Activated CD8-positive, alpha-beta T cell treated with anti-CD3 and anti-CD28 coated beads for 36 hours (primary cell): ENCODE measurements at regions not wholly inside any gene's neighbourhood (a gene's known extent, or its start where the extent isn't known, plus 50 kb on each side); places are given as distances from the start of the nearest gene placed in this dataset.

Experiments used
- ATAC-seq: fragments of 200-7000 bp; cut with Tn5 transposase; one replicate; pipeline ENCODE4 v1.10.0; 2021; ENCODE audit warnings: mild to moderate bottlenecking, moderate library complexity
- CTCF ChIA-PET: fragments of 350-600 bp; sonication (Branson Sonifier 250); formaldehyde crosslinking; loops from one replicate; lab custom pipeline; 2021; ENCODE audit warnings: antibody characterized with exemption; lab: Charles Lee
- POLR2A ChIA-PET: fragments of 350-600 bp; sonication (Branson Sonifier 250); formaldehyde crosslinking; loops from one replicate; lab custom pipeline; 2021; ENCODE audit warnings: antibody characterized with exemption; lab: Charles Lee
- DNase-seq: peaks from one replicate; pipeline ENCODE4 v3.0.0-alpha.2; 2020
- H3K27ac Mint-ChIP-seq: one replicate; pipeline ENCODE4 v1.8.0; 2021; ENCODE audit warnings: mild to moderate bottlenecking, mixed read lengths
- H3K27me3 Mint-ChIP-seq: one replicate; pipeline ENCODE4 v1.8.0; 2021; ENCODE audit warnings: mixed read lengths
- H3K36me3 Mint-ChIP-seq: one replicate; pipeline ENCODE4 v1.8.0; 2021; ENCODE audit warnings: low read depth, mixed read lengths
- H3K4me1 Mint-ChIP-seq: one replicate; pipeline ENCODE4 v1.8.0; 2021; ENCODE audit warnings: low read depth, mixed read lengths
- H3K4me3 Mint-ChIP-seq: one replicate; pipeline ENCODE4 v1.8.0; 2021; ENCODE audit warnings: mild to moderate bottlenecking, moderate library complexity, mixed read lengths
- H3K9me3 Mint-ChIP-seq: one replicate; pipeline ENCODE4 v1.8.0; 2021; ENCODE audit warnings: mixed read lengths
- intact Hi-C: fragments of 100-400 bp; cut with micrococcal nuclease; formaldehyde crosslinking; loops from one replicate; pipeline ENCODE4 v1.10.0; 2022
- TF ChIP-seq, protein P1 (sequence below): fragments of 200-600 bp; IDR thresholded peaks from one replicate; pipeline ENCODE4 v1.8.0; 2022; ENCODE audit warnings: antibody characterized with exemption, mild to moderate bottlenecking

DNA sequence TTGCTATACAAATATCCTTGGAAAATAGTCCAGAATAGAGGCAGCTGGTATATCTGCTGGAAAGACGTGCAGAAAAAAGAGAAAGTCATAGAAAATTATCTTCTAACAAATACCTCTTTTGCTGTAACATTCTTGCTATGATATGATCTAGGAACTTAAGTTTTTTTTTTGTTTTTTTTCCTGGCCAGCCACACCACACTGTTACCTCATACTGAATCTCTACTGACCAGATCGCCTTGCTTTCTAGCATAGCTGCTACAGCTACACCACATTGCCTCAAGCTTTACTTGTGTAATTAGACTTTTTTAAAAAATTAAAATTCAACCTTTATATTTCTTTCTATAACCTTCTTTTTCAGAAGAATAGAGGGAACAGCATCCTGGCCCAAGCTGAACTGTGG is 142.2 kb upstream of the PRLR start:
- POLR2A ChIA-PET = no interaction called here
- Mint-ChIP-seq H3K36me3 (no peaks in the 10 kb centered on the region), H3K4me3 (no peak overlapping the region), H3K27me3 (peaks cover 5% of the 10 kb centered on the region), H3K9me3 (no peaks in the 10 kb centered on the region), H3K4me1 (no peaks in the 10 kb centered on the region), H3K27ac (no peak overlapping the region)
- no peak for ATAC-seq
- CTCF ChIA-PET = interaction anchor here (0.6 kb wide), 1 partner anchor 559 kb away, joined by 3 read pairs; no protein-coding TSS in a partner anchor
- TF ChIP-seq, protein P1, sequence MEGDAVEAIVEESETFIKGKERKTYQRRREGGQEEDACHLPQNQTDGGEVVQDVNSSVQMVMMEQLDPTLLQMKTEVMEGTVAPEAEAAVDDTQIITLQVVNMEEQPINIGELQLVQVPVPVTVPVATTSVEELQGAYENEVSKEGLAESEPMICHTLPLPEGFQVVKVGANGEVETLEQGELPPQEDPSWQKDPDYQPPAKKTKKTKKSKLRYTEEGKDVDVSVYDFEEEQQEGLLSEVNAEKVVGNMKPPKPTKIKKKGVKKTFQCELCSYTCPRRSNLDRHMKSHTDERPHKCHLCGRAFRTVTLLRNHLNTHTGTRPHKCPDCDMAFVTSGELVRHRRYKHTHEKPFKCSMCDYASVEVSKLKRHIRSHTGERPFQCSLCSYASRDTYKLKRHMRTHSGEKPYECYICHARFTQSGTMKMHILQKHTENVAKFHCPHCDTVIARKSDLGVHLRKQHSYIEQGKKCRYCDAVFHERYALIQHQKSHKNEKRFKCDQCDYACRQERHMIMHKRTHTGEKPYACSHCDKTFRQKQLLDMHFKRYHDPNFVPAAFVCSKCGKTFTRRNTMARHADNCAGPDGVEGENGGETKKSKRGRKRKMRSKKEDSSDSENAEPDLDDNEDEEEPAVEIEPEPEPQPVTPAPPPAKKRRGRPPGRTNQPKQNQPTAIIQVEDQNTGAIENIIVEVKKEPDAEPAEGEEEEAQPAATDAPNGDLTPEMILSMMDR = no peak
- no peak for DNase-seq
- intact Hi-C loops = no loop called here

DNA sequence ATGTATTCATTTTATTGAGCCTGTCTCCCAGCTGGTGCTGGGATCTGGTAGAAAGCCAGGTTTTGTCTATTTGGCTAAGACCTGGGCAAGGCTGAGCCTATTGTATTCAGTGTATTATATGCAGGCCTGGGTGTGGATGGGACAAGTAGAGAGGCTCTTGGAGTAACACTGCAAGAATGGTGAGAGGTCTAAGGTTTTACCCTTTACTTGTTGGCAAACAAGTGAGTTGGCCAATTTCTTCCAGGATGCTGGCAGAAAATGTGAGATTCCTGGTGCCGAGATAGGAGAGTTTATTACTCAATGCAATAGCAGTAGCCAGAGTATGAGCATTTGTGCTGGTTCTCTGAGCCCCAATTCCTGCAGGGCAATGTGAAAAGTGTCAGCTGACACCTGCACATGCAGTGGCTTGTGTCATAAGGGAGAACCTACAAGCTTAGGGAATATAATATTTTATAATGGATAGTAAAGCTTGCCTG is 141.7 kb upstream of the PRLR start:
- Mint-ChIP-seq H3K36me3 (no peaks in the 10 kb centered on the region), H3K27me3 (peaks cover 5% of the 10 kb centered on the region), H3K4me1 (no peaks in the 10 kb centered on the region), H3K9me3 (no peaks in the 10 kb centered on the region), H3K27ac (no peak overlapping the region), H3K4me3 (no peak overlapping the region)
- ChIA-PET CTCF (interaction anchor here (0.6 kb wide), 1 partner anchor 559 kb away, joined by 3 read pairs; no protein-coding TSS in a partner anchor), POLR2A (interaction anchor here (0.6 kb wide), 1 partner anchor 15 kb away, joined by 3 read pairs; no protein-coding TSS in a partner anchor)
- intact Hi-C loops = no loop called here
- ATAC-seq = no peak
- no peak for DNase-seq
- TF ChIP-seq, protein P1 = no peak

DNA sequence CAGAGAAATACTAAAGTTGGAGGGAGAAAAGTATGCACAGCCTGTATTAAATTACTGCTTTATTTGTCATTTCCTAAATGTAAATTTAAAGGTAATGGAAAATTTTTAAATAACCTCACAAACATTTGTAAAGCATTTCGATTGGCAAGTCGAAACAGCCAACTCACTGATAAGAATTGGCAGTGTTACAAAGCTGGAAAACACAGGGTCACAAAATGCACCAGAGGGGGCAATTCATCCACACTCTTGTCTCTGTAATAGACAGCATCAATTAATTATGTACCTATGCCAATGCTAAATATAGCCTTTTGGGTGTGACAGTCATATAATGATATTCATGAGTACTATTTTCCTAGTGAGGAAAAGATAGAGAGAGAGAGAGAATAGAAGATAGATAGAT is 140.6 kb upstream of the PRLR start:
- ChIA-PET CTCF (no interaction called here), POLR2A (no interaction called here)
- Mint-ChIP-seq H3K27me3 (peaks cover 6% of the 10 kb centered on the region), H3K4me1 (no peaks in the 10 kb centered on the region), H3K9me3 (no peaks in the 10 kb centered on the region), H3K27ac (no peak overlapping the region), H3K36me3 (no peaks in the 10 kb centered on the region), H3K4me3 (no peak overlapping the region)
- TF ChIP-seq, protein P1 = no peak
- DNase-seq (no peak), ATAC-seq (no peak)
- intact Hi-C loops = no loop called here

DNA sequence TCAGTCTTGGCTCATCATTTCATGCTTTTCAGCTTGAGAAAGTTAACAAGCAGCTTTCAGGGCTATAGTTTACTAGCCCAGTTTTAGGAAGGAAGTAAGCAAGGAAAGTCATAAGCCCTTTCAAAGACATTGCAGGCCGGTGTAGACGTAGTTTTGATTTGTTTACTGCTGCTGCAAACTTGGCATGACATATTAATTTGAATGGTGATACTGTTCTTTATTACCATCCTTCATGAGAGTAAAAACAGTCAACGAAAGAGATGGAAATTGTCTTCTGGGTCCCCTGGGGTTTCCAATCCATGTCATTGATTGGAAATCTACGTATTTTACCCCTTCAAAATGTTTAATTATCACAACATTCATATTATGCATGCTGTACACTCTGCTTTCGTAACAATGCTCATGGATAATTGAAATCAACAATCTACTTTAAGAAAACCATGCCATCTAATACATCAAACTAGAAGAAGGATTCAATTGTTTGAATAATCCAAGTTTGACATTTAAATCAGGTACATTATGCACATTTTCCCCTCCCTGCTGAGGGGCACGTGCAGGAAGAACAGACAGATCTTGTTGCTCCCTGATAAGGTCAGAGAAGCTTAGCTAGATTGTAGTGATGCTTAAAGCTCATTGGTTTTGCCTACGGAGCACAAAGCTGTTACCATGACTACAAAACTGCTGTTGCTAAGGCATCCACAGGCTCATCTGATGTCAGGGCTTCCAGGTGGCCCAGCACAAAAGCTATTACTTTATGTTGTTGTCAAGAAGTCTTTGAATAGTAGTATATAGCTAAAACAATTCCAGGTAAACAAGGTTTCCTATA is 139.9 kb upstream of the PRLR start:
- ATAC-seq (no peak), DNase-seq (no peak)
- peaks cover 6% of the 10 kb centered on the region for H3K27me3 Mint-ChIP-seq
- no peak overlapping the region for H3K4me3 Mint-ChIP-seq
- no peaks in the 10 kb centered on the region for H3K4me1 Mint-ChIP-seq
- H3K9me3 Mint-ChIP-seq = no peaks in the 10 kb centered on the region
- H3K27ac Mint-ChIP-seq = no peak overlapping the region
- ChIA-PET POLR2A (no interaction called here), CTCF (no interaction called here)
- TF ChIP-seq, protein P1 = no peak
- intact Hi-C loops = no loop called here
- no peaks in the 10 kb centered on the region for H3K36me3 Mint-ChIP-seq

DNA sequence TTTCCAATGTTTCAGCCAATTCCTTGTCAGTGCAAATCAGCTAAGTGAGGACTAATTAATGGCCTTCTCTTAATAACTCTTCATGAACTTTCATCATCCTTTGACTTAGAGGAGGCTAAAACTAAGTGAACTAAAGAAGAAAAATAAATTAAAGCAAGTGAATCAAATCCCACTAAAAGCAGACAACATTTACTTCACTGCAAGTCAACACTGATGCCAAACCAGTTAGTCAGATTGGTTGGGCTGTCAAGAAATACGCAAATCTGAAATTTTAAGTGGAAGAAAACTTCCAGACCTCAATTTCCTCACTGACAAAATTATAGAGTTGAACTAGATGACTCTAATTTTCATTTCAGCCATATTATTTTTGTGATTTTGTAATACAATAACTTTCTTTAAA is 137.2 kb upstream of the PRLR start:
- Mint-ChIP-seq H3K27ac (no peak overlapping the region), H3K4me3 (no peak overlapping the region), H3K36me3 (no peaks in the 10 kb centered on the region), H3K9me3 (no peaks in the 10 kb centered on the region), H3K27me3 (peaks cover 5% of the 10 kb centered on the region), H3K4me1 (no peaks in the 10 kb centered on the region)
- ChIA-PET POLR2A (no interaction called here), CTCF (no interaction called here)
- ATAC-seq (no peak), DNase-seq (no peak)
- intact Hi-C loops = no loop called here
- TF ChIP-seq, protein P1 = no peak
